ENCODE measurements at regions not wholly inside any gene's neighbourhood (a gene's known extent, or its start where the extent isn't known, plus 50 kb on each side); places are given as distances from the start of the nearest gene placed in this dataset.
"Not testable (repeated sequence)": the region's sequence is repeated elsewhere in the genome, so short reads cannot be mapped to it uniquely, and the experiment has no call there.

GRCh38 chr7:76133164-76133775, 68.4 kb upstream of the SRRM3 start:
- peak; percentile 71 for ATAC-seq (ENCODE audit: poor library complexity)
- H3K27me3 ChIP-seq (ENCODE audit: control insufficient read depth in 1 of 2, insufficient read depth in 2 of 2, low read length in 2 of 2) = no peaks in the 10 kb centered on the region
- no peaks in the 10 kb centered on the region for H3K36me3 ChIP-seq (ENCODE audit: insufficient read depth, low read length)
- no peaks in the 10 kb centered on the region for H3K9me3 ChIP-seq (ENCODE audit: control insufficient read depth in 1 of 2, insufficient read depth in 1 of 2, low read length in 2 of 2)
- H3K36me3 Mint-ChIP-seq (ENCODE audit: low read depth) = no peaks in the 10 kb centered on the region
- POLR2A ChIA-PET = interaction anchor here (0.9 to 1.8 kb wide), 4 partner anchors 16 to 86 kb away, joined by 3 to 12 read pairs (median 4); partner anchors contain the start of genes MDH2 and STYXL1
- no peak for TF ChIP-seq CTCF (IDR thresholded peaks at IDR 0.05)
- intact Hi-C loops (cut with DNase I, micrococcal nuclease) = loop anchor here in 1 of 2 experiments (5.0 kb wide), 1 partner anchor 266 kb away; no protein-coding TSS in a partner anchor
- peak overlapping the region; percentile 63 for H3K4me3 Mint-ChIP-seq
- peak in 2 of 14 experiments; percentile 16 to 27 for DNase-seq
- H3K9me3 Mint-ChIP-seq = no peaks in the 10 kb centered on the region
- H3K27ac ChIP-seq (ENCODE audit: low read depth in 1 of 2, low read length in 2 of 2) = no peak overlapping the region
- no peaks in the 10 kb centered on the region for H3K27me3 Mint-ChIP-seq
- peak overlapping the region; percentile 90 for H3K27ac Mint-ChIP-seq
- peak overlapping the region; percentile 7 for H3K4me3 ChIP-seq (ENCODE audit: low read length)
- H3K4me1 Mint-ChIP-seq (ENCODE audit: low read depth) = peaks cover 48% of the 10 kb centered on the region
- CTCF ChIA-PET = no interaction called here
- H3K4me1 ChIP-seq (ENCODE audit: insufficient read depth, low read length) = peaks cover 2% of the 10 kb centered on the region

- Mint-ChIP-seq H3K27me3 (no peaks in the 10 kb centered on the region), H3K4me3 (peak overlapping the region; percentile 63), H3K27ac (peak overlapping the region; percentile 90), H3K4me1 (ENCODE audit: low read depth) (peaks cover 50% of the 10 kb centered on the region), H3K9me3 (no peaks in the 10 kb centered on the region), H3K36me3 (ENCODE audit: low read depth) (no peaks in the 10 kb centered on the region)
- Histone ChIP-seq H3K9me3 (ENCODE audit: control insufficient read depth in 1 of 2, insufficient read depth in 1 of 2, low read length in 2 of 2) (no peaks in the 10 kb centered on the region), H3K4me3 (ENCODE audit: low read length) (no peak overlapping the region), H3K27me3 (ENCODE audit: control insufficient read depth in 1 of 2, insufficient read depth in 2 of 2, low read length in 2 of 2) (no peaks in the 10 kb centered on the region), H3K27ac (ENCODE audit: low read depth in 1 of 2, low read length in 2 of 2) (no peak overlapping the region), H3K4me1 (ENCODE audit: insufficient read depth, low read length) (peaks cover 2% of the 10 kb centered on the region), H3K36me3 (ENCODE audit: insufficient read depth, low read length) (no peaks in the 10 kb centered on the region)
- ATAC-seq (ENCODE audit: poor library complexity) = no peak
- ChIA-PET CTCF (no interaction called here), POLR2A (interaction anchor here (0.9 to 1.8 kb wide), 4 partner anchors 16 to 86 kb away, joined by 3 to 12 read pairs (median 4); partner anchors contain the start of genes MDH2 and STYXL1)
- no peak for TF ChIP-seq CTCF (IDR thresholded peaks at IDR 0.05)
- peak in 1 of 14 experiments; percentile 4 for DNase-seq
- intact Hi-C loops (cut with DNase I, micrococcal nuclease) = loop anchor here in 1 of 2 experiments (5.0 kb wide), 1 partner anchor 267 kb away; no protein-coding TSS in a partner anchor
Measured at GRCh38 chr7:76133839-76134238, 67.9 kb upstream of the SRRM3 start.

- H3K4me1 Mint-ChIP-seq (ENCODE audit: low read depth) = peaks cover 50% of the 10 kb centered on the region
- H3K4me3 Mint-ChIP-seq, DNase-seq: not testable (repeated sequence)
Measured at GRCh38 chr7:76135263-76135662, 66.4 kb upstream of the SRRM3 start.

GRCh38 chr7:76138577-76139313, 63.0 kb upstream of the SRRM3 start:
- H3K27me3 ChIP-seq (ENCODE audit: control insufficient read depth in 1 of 2, insufficient read depth in 2 of 2, low read length in 2 of 2); H3K4me3 Mint-ChIP-seq; H3K36me3 Mint-ChIP-seq (ENCODE audit: low read depth); H3K36me3 ChIP-seq (ENCODE audit: insufficient read depth, low read length); DNase-seq; H3K27ac ChIP-seq (ENCODE audit: low read depth in 1 of 2, low read length in 2 of 2); H3K4me1 ChIP-seq (ENCODE audit: insufficient read depth, low read length); H3K27me3 Mint-ChIP-seq; H3K9me3 Mint-ChIP-seq; H3K4me3 ChIP-seq (ENCODE audit: low read length); H3K9me3 ChIP-seq (ENCODE audit: control insufficient read depth in 1 of 2, insufficient read depth in 1 of 2, low read length in 2 of 2); intact Hi-C loops (cut with DNase I, micrococcal nuclease); ATAC-seq (ENCODE audit: poor library complexity); CTCF ChIA-PET; H3K27ac Mint-ChIP-seq: not testable (repeated sequence)
- H3K4me1 Mint-ChIP-seq (ENCODE audit: low read depth) = peaks cover 40% of the 10 kb centered on the region
- POLR2A ChIA-PET = interaction anchor here (0.6 kb wide), 1 partner anchor 269 kb away, joined by 4 read pairs; no protein-coding TSS in a partner anchor

More at GRCh38 chr7:76135263-76135662, 66.4 kb upstream of the SRRM3 start:
- H3K27me3 Mint-ChIP-seq; H3K36me3 ChIP-seq (ENCODE audit: insufficient read depth, low read length); intact Hi-C loops (cut with DNase I, micrococcal nuclease); H3K9me3 Mint-ChIP-seq; H3K27me3 ChIP-seq (ENCODE audit: control insufficient read depth in 1 of 2, insufficient read depth in 2 of 2, low read length in 2 of 2); H3K9me3 ChIP-seq (ENCODE audit: control insufficient read depth in 1 of 2, insufficient read depth in 1 of 2, low read length in 2 of 2); H3K4me3 ChIP-seq (ENCODE audit: low read length); H3K27ac Mint-ChIP-seq; POLR2A ChIA-PET; H3K4me1 ChIP-seq (ENCODE audit: insufficient read depth, low read length); H3K36me3 Mint-ChIP-seq (ENCODE audit: low read depth); H3K27ac ChIP-seq (ENCODE audit: low read depth in 1 of 2, low read length in 2 of 2); ATAC-seq (ENCODE audit: poor library complexity): not testable (repeated sequence)
- CTCF ChIA-PET = interaction anchor here (0.7 kb wide), 1 partner anchor 111 kb away, joined by 3 read pairs; no protein-coding TSS in a partner anchor
